Liver (tissue), 8 donors: ENCODE measurements at regions not wholly inside any gene's neighbourhood (a gene's known extent, or its start where the extent isn't known, plus 50 kb on each side); places are given as distances from the start of the nearest gene placed in this dataset.

Source experiments
- DNase-seq: peaks from one replicate; pipeline ENCODE4 v3.0.0-alpha.2; 2017; ENCODE audit warnings: low spot score
- H3K27ac ChIP-seq, 2 donors: one replicate each; pipeline ENCODE4 v1.7.0; 2013; ENCODE audit warnings: inconsistent platforms in 2 of 2, low read length in 2 of 2, control low read depth in 1 of 2, low read depth in 1 of 2, mild to moderate bottlenecking in 1 of 2
- H3K27me3 ChIP-seq, 4 donors: one replicate each; pipeline versions ENCODE4 v1.6.1 to v1.7.0; 2013; ENCODE audit warnings: low read length in 3 of 4, inconsistent platforms in 1 of 4, mild to moderate bottlenecking in 1 of 4, moderate library complexity in 1 of 4; ENCODE audit not compliant: control insufficient read depth in 4 of 4, insufficient read depth in 4 of 4
- H3K36me3 ChIP-seq, 4 donors: one replicate each; pipeline versions ENCODE4 v1.6.1 to v1.7.0; 2013; ENCODE audit warnings: low read length in 3 of 4, mild to moderate bottlenecking in 3 of 4, low read depth in 1 of 4, moderate library complexity in 1 of 4; ENCODE audit not compliant: control insufficient read depth in 4 of 4, insufficient read depth in 3 of 4
- H3K4me1 ChIP-seq, 4 donors: one replicate each; pipeline versions ENCODE4 v1.6.1 to v1.7.0; 2013; ENCODE audit warnings: low read length in 3 of 4, mild to moderate bottlenecking in 3 of 4, moderate library complexity in 1 of 4; ENCODE audit not compliant: control insufficient read depth in 4 of 4, insufficient read depth in 4 of 4
- H3K4me3 ChIP-seq, 3 donors: one replicate each; pipeline versions ENCODE4 v1.6.1 to v1.7.0; 2013; ENCODE audit warnings: low read length in 3 of 3, control low read depth in 1 of 3, low read depth in 1 of 3, mild to moderate bottlenecking in 1 of 3
- H3K9ac ChIP-seq, 2 donors: one replicate each; pipeline ENCODE4 v1.7.0; 2013; ENCODE audit warnings: low read length in 2 of 2, mild to moderate bottlenecking in 2 of 2, moderate library complexity in 2 of 2, control low read depth in 1 of 2, low read depth in 1 of 2
- H3K9me3 ChIP-seq, 4 donors: one replicate each; pipeline versions ENCODE4 v1.6.1 to v1.7.0; 2013; ENCODE audit warnings: low read length in 3 of 4; ENCODE audit not compliant: control insufficient read depth in 4 of 4
- EGR1 ChIP-seq, 2 donors: IDR thresholded peaks; 2 replicates each; pipeline ENCODE4 v1.6.1; 2016 to 2018; ENCODE audit warnings: antibody characterized with exemption in 2 of 2, low read depth in 2 of 2
- FOXA1 ChIP-seq: IDR thresholded peaks from 2 replicates; pipeline ENCODE4 v1.6.1; 2016; ENCODE audit warnings: antibody characterized with exemption
- FOXA2 ChIP-seq: IDR thresholded peaks from 2 replicates; pipeline ENCODE4 v1.6.1; 2016; ENCODE audit warnings: antibody characterized with exemption
- GABPA ChIP-seq, 2 donors: IDR thresholded peaks in 1 of 2; conservative IDR thresholded peaks in 1 of 2; 2 replicates each; pipeline ENCODE4 v1.6.1; 2016; ENCODE audit warnings: antibody characterized with exemption in 2 of 2, mild to moderate bottlenecking in 1 of 2, moderate library complexity in 1 of 2
- HNF4A ChIP-seq, 2 donors: conservative IDR thresholded peaks; 2 replicates each; pipeline ENCODE4 v1.6.1; 2016; ENCODE audit warnings: antibody characterized with exemption in 2 of 2, mild to moderate bottlenecking in 2 of 2
- JUND ChIP-seq, 2 donors: IDR thresholded peaks; 2 replicates each; pipeline ENCODE4 v1.6.1; 2016; ENCODE audit warnings: antibody characterized with exemption in 2 of 2
- NR2F2 ChIP-seq: IDR thresholded peaks from 2 replicates; pipeline ENCODE4 v1.6.1; 2016; ENCODE audit warnings: antibody characterized with exemption
- RAD21 ChIP-seq, 2 donors: IDR thresholded peaks; 2 replicates each; pipeline ENCODE4 v1.6.1; 2016; ENCODE audit warnings: antibody characterized with exemption in 2 of 2, mild to moderate bottlenecking in 2 of 2
- TAF1 ChIP-seq: conservative IDR thresholded peaks from 2 replicates; pipeline ENCODE4 v1.6.1; 2016; ENCODE audit warnings: antibody characterized with exemption, mild to moderate bottlenecking
- YY1 ChIP-seq: IDR thresholded peaks from 2 replicates; pipeline ENCODE4 v1.6.1; 2016; ENCODE audit warnings: antibody characterized with exemption, mild to moderate bottlenecking
- WGBS: extraction: QIAGEN DNeasy Blood & Tissue Kit; methylation state at CpG from one replicate; pipeline ENCODE4 v1.1.7; 2013; 5-methylcytosine and 5-hydroxymethylcytosine counted together
- TF ChIP-seq, protein P1 (sequence below): fragments of 150-350 bp; IDR thresholded peaks from 2 replicates; pipeline ENCODE4 v1.5.1; 2017; ENCODE audit warnings: improper control_type of control experiment, low read depth, low read length; ENCODE audit not compliant: missing input control
- TF ChIP-seq, protein P2 (sequence below): IDR thresholded peaks from 2 replicates; pipeline ENCODE4 v1.6.1; 2016; ENCODE audit warnings: antibody characterized with exemption, mild to moderate bottlenecking
- TF ChIP-seq, protein P3 (sequence below): IDR thresholded peaks from 2 replicates; pipeline ENCODE4 v1.6.1; 2016; ENCODE audit warnings: antibody characterized with exemption
- donor health status: healthy.
- donor health status: healthy.
- donor health status: healthy.
- donor health status: healthy.
- donor health status: healthy.

DNA sequence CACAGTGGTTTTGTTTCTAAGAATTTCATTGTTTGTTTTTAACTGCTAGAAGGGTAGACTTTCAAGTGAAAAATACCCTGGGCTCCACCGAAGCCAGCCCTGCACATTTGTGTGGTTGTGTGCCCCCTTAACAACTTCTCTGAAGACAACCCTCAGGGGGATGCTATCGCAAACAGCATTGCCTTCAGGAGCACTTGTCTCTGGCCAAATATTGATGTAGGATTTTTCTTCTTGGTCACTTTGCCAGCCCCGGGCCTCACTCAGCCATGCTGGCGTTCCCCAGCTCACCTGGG is 69.2 kb upstream of the SERP2 start:
- Histone ChIP-seq H3K27me3 (no peaks in the 10 kb centered on the region), H3K4me3 (no peak overlapping the region), H3K9ac (no peak overlapping the region), H3K27ac (no peak overlapping the region), H3K4me1 (peaks cover 2 to 25% (median 8%) of the 10 kb centered on the region in 4 donors), H3K9me3 (no peaks in the 10 kb centered on the region), H3K36me3 (no peaks in the 10 kb centered on the region)
- WGBS = 92% methylated on average over 4 of the region's 4 CpGs
- no peak for TF ChIP-seq FOXA1
- TF ChIP-seq, protein P1, sequence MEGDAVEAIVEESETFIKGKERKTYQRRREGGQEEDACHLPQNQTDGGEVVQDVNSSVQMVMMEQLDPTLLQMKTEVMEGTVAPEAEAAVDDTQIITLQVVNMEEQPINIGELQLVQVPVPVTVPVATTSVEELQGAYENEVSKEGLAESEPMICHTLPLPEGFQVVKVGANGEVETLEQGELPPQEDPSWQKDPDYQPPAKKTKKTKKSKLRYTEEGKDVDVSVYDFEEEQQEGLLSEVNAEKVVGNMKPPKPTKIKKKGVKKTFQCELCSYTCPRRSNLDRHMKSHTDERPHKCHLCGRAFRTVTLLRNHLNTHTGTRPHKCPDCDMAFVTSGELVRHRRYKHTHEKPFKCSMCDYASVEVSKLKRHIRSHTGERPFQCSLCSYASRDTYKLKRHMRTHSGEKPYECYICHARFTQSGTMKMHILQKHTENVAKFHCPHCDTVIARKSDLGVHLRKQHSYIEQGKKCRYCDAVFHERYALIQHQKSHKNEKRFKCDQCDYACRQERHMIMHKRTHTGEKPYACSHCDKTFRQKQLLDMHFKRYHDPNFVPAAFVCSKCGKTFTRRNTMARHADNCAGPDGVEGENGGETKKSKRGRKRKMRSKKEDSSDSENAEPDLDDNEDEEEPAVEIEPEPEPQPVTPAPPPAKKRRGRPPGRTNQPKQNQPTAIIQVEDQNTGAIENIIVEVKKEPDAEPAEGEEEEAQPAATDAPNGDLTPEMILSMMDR = no peak
- TF ChIP-seq EGR1 (IDR thresholded peaks at IDR 0.05; ENCODE audit: low read depth in 2 of 2) = no peak
- no peak for TF ChIP-seq YY1
- no peak for TF ChIP-seq TAF1
- TF ChIP-seq FOXA2 = no peak
- TF ChIP-seq HNF4A (conservative IDR thresholded peaks at IDR 0.05) = no peak
- no peak for TF ChIP-seq GABPA (IDR thresholded peaks at IDR 0.05 in 1 of 2, conservative IDR thresholded peaks at IDR 0.05 in 1 of 2)
- no peak for TF ChIP-seq RAD21 (IDR thresholded peaks at IDR 0.05)
- DNase-seq = no peak

DNA sequence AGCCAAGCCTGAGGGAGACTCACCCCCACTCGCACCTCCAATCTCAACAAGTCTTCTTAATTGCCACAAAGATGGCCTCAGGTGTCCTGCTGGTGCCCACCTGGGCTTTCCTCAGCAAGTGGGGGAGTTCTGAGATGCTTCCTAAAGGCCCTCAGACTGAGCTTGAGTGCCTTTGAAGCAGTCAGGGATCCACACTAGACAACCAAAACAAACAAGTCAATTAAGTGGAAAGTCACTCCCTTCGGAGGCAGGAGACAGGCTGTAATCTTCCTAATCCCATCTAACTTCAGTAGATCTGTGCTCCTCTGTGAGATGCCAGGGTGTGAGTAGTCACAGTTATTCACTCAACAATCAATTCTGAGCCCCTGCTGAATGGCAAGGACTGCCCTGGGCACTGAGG is 68.3 kb upstream of the SERP2 start:
- Histone ChIP-seq H3K9ac (no peak overlapping the region), H3K4me3 (no peak overlapping the region), H3K36me3 (no peaks in the 10 kb centered on the region), H3K4me1 (peaks cover 2 to 21% (median 7%) of the 10 kb centered on the region in 4 donors), H3K9me3 (no peaks in the 10 kb centered on the region), H3K27ac (no peak overlapping the region), H3K27me3 (no peaks in the 10 kb centered on the region)
- 93% methylated on average over 2 of the region's 2 CpGs for WGBS
- TF ChIP-seq, protein P2, sequence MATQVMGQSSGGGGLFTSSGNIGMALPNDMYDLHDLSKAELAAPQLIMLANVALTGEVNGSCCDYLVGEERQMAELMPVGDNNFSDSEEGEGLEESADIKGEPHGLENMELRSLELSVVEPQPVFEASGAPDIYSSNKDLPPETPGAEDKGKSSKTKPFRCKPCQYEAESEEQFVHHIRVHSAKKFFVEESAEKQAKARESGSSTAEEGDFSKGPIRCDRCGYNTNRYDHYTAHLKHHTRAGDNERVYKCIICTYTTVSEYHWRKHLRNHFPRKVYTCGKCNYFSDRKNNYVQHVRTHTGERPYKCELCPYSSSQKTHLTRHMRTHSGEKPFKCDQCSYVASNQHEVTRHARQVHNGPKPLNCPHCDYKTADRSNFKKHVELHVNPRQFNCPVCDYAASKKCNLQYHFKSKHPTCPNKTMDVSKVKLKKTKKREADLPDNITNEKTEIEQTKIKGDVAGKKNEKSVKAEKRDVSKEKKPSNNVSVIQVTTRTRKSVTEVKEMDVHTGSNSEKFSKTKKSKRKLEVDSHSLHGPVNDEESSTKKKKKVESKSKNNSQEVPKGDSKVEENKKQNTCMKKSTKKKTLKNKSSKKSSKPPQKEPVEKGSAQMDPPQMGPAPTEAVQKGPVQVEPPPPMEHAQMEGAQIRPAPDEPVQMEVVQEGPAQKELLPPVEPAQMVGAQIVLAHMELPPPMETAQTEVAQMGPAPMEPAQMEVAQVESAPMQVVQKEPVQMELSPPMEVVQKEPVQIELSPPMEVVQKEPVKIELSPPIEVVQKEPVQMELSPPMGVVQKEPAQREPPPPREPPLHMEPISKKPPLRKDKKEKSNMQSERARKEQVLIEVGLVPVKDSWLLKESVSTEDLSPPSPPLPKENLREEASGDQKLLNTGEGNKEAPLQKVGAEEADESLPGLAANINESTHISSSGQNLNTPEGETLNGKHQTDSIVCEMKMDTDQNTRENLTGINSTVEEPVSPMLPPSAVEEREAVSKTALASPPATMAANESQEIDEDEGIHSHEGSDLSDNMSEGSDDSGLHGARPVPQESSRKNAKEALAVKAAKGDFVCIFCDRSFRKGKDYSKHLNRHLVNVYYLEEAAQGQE = no peak
- TF ChIP-seq HNF4A (conservative IDR thresholded peaks at IDR 0.05) (no peak), GABPA (IDR thresholded peaks at IDR 0.05 in 1 of 2, conservative IDR thresholded peaks at IDR 0.05 in 1 of 2) (no peak), NR2F2 (no peak), JUND (IDR thresholded peaks at IDR 0.05) (no peak)
- TF ChIP-seq, protein P3, sequence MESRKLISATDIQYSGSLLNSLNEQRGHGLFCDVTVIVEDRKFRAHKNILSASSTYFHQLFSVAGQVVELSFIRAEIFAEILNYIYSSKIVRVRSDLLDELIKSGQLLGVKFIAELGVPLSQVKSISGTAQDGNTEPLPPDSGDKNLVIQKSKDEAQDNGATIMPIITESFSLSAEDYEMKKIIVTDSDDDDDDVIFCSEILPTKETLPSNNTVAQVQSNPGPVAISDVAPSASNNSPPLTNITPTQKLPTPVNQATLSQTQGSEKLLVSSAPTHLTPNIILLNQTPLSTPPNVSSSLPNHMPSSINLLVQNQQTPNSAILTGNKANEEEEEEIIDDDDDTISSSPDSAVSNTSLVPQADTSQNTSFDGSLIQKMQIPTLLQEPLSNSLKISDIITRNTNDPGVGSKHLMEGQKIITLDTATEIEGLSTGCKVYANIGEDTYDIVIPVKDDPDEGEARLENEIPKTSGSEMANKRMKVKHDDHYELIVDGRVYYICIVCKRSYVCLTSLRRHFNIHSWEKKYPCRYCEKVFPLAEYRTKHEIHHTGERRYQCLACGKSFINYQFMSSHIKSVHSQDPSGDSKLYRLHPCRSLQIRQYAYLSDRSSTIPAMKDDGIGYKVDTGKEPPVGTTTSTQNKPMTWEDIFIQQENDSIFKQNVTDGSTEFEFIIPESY = no peak
- no peak for DNase-seq
